ENCODE measurements at regions not wholly inside any gene's neighbourhood (a gene's known extent, or its start where the extent isn't known, plus 50 kb on each side); places are given as distances from the start of the nearest gene placed in this dataset.

GRCh38 chr5:93793159-93793781 lies 51.9 kb upstream of the POU5F2 start:
- DNase-seq (ENCODE audit: low read depth): no peak

DNA sequence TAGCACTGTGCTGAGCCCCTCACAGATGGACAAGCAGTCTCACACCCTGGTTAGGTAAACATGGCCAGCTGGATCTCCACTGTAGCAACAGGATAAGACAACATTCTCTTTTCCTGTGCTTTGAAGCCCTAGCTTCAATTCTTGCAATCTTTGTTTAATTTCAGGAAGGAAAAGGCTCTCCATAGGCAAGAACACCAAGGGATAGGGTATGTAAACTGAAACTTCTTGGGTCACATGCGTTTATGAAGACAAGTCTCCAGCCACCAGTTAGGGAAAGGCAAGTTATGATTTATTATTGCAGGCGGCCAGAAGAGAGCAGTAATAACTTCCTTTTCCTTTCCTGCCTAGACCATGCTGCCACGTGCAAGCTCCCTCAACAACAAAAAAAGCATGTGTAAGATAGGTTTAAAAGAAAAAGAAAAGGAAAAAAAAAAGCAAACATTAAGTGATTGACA lies 50.1 kb upstream of the POU5F2 start:
- no peak for DNase-seq (ENCODE audit: low read depth)

Data from renal cortical epithelial cell (primary cell).